SIG-M5 treated with dmso at 0.1 percent for 504 hours (cell line): ENCODE measurements at regions not wholly inside any gene's neighbourhood (a gene's known extent, or its start where the extent isn't known, plus 50 kb on each side); places are given as distances from the start of the nearest gene placed in this dataset.

Experiments
- DNase-seq: peaks from one replicate; lab custom pipeline; 2025; ENCODE audit not compliant: unreplicated experiment; lab: John Stamatoyannopoulos, UW

- no peak for DNase-seq
Observed at GRCh38 chr2:2876331-2877221, 501.0 kb downstream of the EIPR1 start.

DNA sequence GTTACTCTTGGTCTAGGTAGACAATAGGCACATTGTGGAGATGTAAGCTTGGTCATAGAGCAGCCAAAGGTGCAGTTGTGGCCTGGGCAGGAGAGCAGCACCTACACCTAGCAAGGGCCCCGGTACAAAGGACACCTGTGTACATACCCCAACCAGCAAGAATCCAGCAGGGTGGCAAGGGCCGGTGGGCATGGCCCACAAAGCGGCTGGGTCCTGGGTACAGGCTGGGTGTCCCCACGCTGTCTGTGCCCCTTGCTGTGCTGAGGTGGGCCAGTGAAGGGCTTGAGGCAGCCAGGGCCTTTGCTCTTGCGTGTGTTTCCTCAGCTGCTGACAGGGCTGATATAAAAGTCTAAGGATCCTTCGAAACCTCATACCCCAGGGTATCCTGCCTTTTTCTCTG is 501.8 kb downstream of the EIPR1 start:
- DNase-seq: no peak

- DNase-seq: no peak
Observed at GRCh38 chr2:2875296-2875695, 502.3 kb downstream of the EIPR1 start.

- no peak for DNase-seq
Observed at GRCh38 chr2:2874805-2875204, 502.8 kb downstream of the EIPR1 start.

DNA sequence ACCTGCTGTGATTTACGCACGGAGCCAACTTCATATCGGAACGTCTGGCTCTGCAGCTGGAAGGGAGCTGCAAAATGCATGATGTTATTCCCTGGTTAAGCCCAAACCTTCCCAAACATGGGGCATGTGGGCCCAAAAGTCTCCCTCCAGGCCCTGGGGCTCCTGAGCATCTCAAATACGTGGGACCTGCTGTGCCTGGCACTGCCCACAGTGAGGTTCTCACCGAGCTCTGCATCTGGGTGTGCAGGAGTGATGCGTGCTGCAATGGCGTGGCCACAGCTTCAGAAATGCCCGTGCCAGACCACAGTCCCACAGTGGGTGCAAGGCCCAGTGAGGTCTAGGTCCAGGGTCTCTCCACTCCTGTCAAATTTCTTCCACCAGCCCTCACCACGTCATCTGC is 503.3 kb downstream of the EIPR1 start:
- DNase-seq: no peak

- no peak for DNase-seq
Observed at GRCh38 chr2:2873450-2873811, 504.2 kb downstream of the EIPR1 start.

DNA sequence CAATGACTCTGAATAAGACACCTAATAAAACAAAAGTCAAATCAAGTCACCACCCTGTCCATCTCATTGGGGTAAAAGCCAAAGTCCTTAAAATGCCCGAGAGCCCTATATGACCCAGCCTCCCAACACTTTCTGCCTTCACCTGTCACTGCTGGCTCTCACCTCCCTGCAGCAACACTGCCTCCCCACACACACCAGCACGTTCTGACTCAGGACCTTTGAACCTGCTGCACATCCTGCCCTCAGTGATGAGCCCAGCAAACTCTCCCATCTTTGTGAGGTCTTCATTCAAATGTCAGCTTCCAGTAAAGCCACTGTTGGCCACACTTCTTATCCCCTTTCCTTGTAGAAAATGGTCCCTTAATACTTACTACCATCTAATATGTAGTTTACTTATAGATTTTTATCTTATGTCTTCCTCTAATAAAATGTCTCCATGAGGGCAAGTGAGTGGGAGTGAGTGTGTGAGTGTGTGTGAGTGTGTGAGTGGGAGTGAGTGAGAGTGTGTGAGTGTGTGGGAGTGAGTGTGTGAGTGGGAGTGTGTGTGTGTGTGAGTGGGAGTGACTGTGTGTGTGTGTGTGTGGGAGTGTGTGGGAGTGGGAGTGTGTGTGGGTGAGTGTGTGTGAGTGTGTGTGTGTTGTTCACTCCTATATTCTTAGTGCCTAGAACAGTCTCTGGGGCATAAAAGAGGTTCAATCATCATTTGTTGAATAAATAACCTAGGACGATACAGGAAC is 504.7 kb downstream of the EIPR1 start:
- DNase-seq: no peak

DNA sequence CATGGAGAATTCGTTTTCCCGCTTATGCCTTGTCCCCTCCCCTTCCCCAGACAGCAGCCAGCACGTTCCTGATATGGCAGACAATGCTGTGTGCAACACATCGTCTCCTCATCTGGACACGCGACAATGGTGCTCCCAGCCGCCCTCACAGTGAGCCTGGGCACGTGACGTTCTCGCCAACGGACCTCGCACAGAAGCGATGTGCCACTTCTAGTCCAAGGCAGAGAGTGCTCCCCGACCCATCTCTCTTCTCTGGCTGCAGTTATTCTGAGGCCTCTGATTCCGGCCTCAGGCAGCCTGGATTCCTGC is 505.4 kb downstream of the EIPR1 start:
- no peak for DNase-seq

GRCh38 chr2:2871480-2872308 is 505.9 kb downstream of the EIPR1 start:
- no peak for DNase-seq

GRCh38 chr2:2870106-2870505 is 507.5 kb downstream of the EIPR1 start:
- DNase-seq: no peak

- DNase-seq: no peak
Observed at GRCh38 chr2:2869553-2869952, 508.1 kb downstream of the EIPR1 start.

- DNase-seq: no peak
Observed at GRCh38 chr2:2868085-2868484, 509.5 kb downstream of the EIPR1 start.

DNA sequence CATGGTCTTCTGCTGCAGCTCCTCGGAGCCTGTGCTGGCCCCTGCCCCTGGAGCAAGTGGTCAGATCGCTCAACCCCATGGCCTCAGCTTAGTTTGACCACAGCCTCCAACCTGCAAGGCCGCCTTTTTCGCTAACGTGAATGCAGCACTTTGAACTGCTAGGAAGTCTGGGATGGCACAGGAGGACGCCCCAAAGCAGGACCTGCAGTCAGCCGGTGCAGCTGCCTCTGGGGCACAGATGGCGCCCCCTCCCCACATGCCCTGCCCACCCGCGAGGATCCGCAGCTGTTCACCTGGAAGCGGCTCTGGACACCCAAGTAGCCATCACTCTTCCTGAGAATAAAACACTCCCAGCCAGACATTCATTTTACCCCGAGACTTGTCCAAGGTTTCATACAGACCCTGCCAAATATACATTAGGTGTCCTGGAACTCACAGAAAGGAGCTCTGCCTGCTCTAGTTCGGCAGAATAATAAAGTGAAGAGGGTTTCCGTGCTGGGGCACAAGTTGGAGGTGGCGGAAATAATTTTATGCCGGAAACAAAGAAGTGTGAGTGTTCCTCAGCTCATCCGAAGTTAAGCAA is 510.1 kb downstream of the EIPR1 start:
- DNase-seq: no peak

DNA sequence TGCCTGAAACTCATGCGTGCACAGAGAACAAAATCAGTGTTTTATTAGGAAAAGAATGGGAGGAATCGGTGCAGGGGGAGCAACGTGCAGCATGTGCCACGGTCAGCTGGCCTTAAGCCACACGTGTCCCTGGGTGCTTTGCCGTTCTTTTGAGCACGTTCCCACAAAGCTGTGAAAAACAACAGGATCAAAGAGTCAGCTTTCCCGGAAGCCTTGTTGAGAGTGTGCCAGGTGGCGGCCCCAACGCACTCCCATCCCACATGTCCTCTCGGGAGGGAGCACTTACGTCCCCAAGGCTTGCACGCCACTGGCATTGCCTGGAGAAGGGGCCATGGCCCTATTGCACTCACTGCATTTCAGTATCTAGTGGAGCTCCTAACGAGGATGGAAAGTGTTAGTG is 511.2 kb downstream of the EIPR1 start:
- DNase-seq: no peak

DNA sequence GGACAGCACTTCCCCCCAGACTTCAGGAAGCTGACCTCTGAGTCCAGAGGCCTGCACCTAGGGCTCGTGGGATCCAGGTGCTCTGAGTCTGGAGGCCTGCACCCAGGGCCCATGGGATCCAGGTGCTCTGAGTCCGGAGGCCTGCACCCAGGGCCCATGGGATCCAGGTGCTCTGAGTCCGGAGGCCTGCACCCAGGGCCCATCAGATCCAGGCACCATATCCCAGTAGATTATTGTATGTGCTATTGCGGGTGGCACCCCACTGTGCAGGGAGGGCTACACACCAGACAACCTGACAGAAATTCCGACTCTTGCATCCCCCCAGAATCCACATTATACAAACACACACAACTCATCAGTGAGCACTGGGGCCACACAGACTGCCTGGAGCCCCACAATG is 515.2 kb downstream of the EIPR1 start:
- no peak for DNase-seq

- no peak for DNase-seq
Observed at GRCh38 chr2:2861666-2862240, 515.9 kb downstream of the EIPR1 start.

DNA sequence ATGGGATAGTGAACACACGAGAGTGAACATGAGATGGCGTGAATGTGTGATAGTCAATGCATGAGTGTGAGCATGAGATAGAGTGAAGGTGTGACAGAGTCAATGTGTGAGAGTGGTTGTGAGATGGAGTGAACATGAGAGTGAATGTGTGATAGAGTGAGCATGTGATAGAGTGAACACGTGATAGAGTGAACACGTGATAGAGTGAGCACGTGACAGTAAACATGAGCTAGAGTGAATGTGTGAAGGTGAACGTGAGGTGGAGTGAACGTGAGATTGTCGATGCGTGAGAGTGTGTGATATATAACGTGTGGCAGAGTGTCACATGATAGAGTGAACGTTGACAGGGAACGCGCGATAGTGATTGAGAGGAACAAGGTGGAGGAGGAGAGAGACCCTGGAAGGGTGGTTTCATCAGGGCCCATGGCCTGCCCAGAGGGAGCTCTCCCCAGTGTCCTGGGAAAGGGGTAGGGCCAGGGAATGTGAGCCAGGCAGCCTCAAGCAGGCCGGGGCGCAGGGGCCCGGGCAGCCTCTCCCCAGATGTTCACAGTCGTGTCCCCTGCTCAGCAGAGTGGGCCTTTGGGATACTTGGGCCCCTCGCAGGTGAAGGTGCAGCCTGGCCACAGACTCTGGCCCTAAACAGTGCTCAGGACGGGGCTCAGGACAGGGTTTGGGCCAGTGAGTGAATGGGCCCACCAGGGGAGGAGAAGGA is 516.9 kb downstream of the EIPR1 start:
- no peak for DNase-seq

GRCh38 chr2:2859732-2860131 is 517.9 kb downstream of the EIPR1 start:
- DNase-seq: no peak

DNA sequence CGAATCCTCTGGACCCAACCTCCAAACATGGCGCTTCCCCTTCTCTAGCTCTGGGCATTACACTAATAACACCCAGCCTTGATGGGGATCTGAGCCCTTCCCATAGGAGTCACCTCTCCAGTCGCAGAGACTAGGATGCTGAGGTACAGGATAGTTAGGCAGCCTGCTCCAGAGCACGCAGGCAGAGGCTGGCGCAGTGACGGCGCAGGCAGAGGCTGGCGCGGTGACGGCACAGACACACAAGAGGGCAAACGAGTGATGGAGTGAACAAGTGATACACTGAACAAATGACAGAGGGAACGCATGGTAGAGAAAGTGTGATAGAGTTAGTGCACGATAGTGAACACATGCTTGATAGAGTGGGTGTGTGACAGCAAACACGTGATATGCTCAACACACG is 518.5 kb downstream of the EIPR1 start:
- DNase-seq: no peak

DNA sequence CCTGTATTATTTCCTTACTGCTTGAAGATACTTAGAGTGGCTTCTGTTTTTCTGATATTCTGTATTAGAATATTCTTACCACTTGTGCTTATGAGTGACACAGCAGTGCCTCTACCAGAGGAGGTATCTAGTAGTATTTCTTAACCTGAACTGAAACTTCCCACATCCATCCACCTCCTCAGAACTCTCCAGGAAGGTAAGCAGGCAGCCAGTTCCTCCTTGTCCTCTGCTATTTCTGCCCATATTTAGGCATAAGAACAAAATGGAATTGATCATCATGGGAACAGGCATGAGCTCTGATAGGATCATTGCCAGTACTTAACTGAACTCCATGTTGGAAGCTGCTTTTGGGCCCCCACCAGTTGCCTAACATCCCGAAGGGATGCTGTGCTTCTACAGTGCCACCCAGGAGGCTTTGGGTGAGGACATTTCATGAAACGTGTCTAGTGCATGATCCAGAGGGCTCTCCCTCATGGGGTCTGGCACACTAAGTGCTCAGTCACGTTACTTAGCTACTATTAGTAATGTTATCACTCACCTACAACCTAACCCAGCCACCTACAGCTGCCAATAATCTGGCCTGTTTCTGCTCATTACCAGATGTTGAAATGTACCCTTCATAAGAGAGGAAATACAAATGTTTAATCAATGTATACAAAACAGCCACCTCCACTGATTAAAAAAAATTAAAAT is 520.7 kb downstream of the EIPR1 start:
- DNase-seq: no peak
